DOHH2 (cell line): ENCODE measurements at regions not wholly inside any gene's neighbourhood (a gene's known extent, or its start where the extent isn't known, plus 50 kb on each side); places are given as distances from the start of the nearest gene placed in this dataset.

Experiments
- H3F3A ChIP-seq: fragments of 200-600 bp; sonication (generic), shearing (Covaris generic); 2 replicates; pipeline ENCODE4 v1.6.0; 2016; ENCODE audit warnings: antibody characterized with exemption, mild to moderate bottlenecking; ENCODE audit not compliant: control insufficient read depth, insufficient read depth
- H3K27ac ChIP-seq: fragments of 200-600 bp; sonication (generic); 2 replicates; pipeline ENCODE4 v1.5.1; 2014; ENCODE audit warnings: low read depth, mild to moderate bottlenecking, low read length, moderate library complexity
- H3K27me3 ChIP-seq: fragments of 200-600 bp; sonication (generic); 2 replicates; pipeline ENCODE4 v1.6.1; 2014; ENCODE audit warnings: mild to moderate bottlenecking, low read length, mixed read lengths; ENCODE audit not compliant: control insufficient read depth
- H3K36me3 ChIP-seq: fragments of 200-600 bp; sonication (generic); 2 replicates; pipeline ENCODE4 v1.6.1; 2014; ENCODE audit warnings: mild to moderate bottlenecking, low read length, moderate library complexity, mixed read lengths; ENCODE audit not compliant: control insufficient read depth
- H3K4me1 ChIP-seq: fragments of 200-600 bp; sonication (generic); 2 replicates; pipeline ENCODE4 v1.6.1; 2014; ENCODE audit warnings: mild to moderate bottlenecking, low read length, mixed read lengths; ENCODE audit not compliant: control insufficient read depth
- H3K4me2 ChIP-seq: fragments of 200-600 bp; sonication (generic); 2 replicates; pipeline ENCODE4 v1.6.0; 2014; ENCODE audit warnings: mild to moderate bottlenecking, low read length, moderate library complexity
- H3K4me3 ChIP-seq: fragments of 200-600 bp; sonication (generic); 2 replicates; pipeline ENCODE4 v1.5.1; 2014; ENCODE audit warnings: mild to moderate bottlenecking, low read length, mixed read lengths
- H3K79me2 ChIP-seq: fragments of 200-600 bp; sonication (generic); 2 replicates; pipeline ENCODE4 v1.6.1; 2014; ENCODE audit warnings: mild to moderate bottlenecking, low read length, mixed read lengths; ENCODE audit not compliant: control insufficient read depth
- H3K9me2 ChIP-seq: fragments of 200-600 bp; sonication (generic); replicated peaks from 2 replicates; pipeline ENCODE4 v1.6.1; 2014; ENCODE audit warnings: mild to moderate bottlenecking, low read length, mixed read lengths; ENCODE audit not compliant: control insufficient read depth
- H3K9me3 ChIP-seq: fragments of 200-600 bp; sonication (generic); 2 replicates; pipeline ENCODE4 v1.6.1; 2014; ENCODE audit warnings: antibody characterized with exemption, low read length, mixed read lengths; ENCODE audit not compliant: control insufficient read depth, insufficient read depth
- H4K20me1 ChIP-seq: fragments of 200-600 bp; sonication (generic); 2 replicates; pipeline ENCODE4 v1.6.0; 2014; ENCODE audit warnings: low read depth, mild to moderate bottlenecking, antibody characterized with exemption, low read length, moderate library complexity; ENCODE audit not compliant: control insufficient read depth, insufficient read depth
- CTCF ChIP-seq: fragments of 200-600 bp; sonication (generic); IDR thresholded peaks from one replicate; pipeline ENCODE4 v1.5.1; 2014; ENCODE audit warnings: antibody characterized with exemption, mild to moderate bottlenecking, low read depth, low read length; ENCODE audit not compliant: poor library complexity, severe bottlenecking
- EZH2phosphoT487 ChIP-seq: fragments of 200-600 bp; sonication (generic); IDR thresholded peaks from 2 replicates; pipeline ENCODE4 v1.6.1; 2017; ENCODE audit warnings: borderline replicate concordance, mild to moderate bottlenecking, antibody characterized with exemption, low read length, moderate library complexity, mixed read lengths

GRCh38 chr11:35078470-35078735 is 60.6 kb upstream of the CD44 start:
- Histone ChIP-seq H3K79me2 (no peaks in the 10 kb centered on the region), H3K9me3 (no peaks in the 10 kb centered on the region), H3K27ac (peak overlapping the region; percentile 45), H4K20me1 (no peaks in the 10 kb centered on the region), H3K4me1 (peaks cover 39% of the 10 kb centered on the region), H3K4me2 (peak overlapping the region; percentile 72), H3K4me3 (peak overlapping the region; percentile 53), H3K36me3 (no peaks in the 10 kb centered on the region), H3K9me2 (no peaks in the 10 kb centered on the region), H3F3A (no peaks in the 10 kb centered on the region), H3K27me3 (no peaks in the 10 kb centered on the region)
- no peak for TF ChIP-seq EZH2phosphoT487
- no peak for TF ChIP-seq CTCF

GRCh38 chr11:35079611-35080010 is 59.4 kb upstream of the CD44 start:
- Histone ChIP-seq H4K20me1 (no peaks in the 10 kb centered on the region), H3K27me3 (no peaks in the 10 kb centered on the region), H3K79me2 (no peaks in the 10 kb centered on the region), H3K36me3 (no peaks in the 10 kb centered on the region), H3K9me2 (no peaks in the 10 kb centered on the region), H3K4me2 (no peak overlapping the region), H3K4me1 (peaks cover 40% of the 10 kb centered on the region), H3K4me3 (no peak overlapping the region), H3F3A (no peaks in the 10 kb centered on the region), H3K9me3 (no peaks in the 10 kb centered on the region), H3K27ac (no peak overlapping the region)
- TF ChIP-seq EZH2phosphoT487, result no peak
- TF ChIP-seq CTCF, result no peak

GRCh38 chr11:35082321-35083180 is 56.4 kb upstream of the CD44 start:
- TF ChIP-seq CTCF (no peak), EZH2phosphoT487 (no peak)
- Histone ChIP-seq H3K27ac (no peak overlapping the region), H3K4me2 (peak overlapping the region; percentile 2; the same call in 1 of the 2 replicates), H3K9me2 (no peaks in the 10 kb centered on the region), H3K4me3 (no peak overlapping the region), H4K20me1 (no peaks in the 10 kb centered on the region), H3K36me3 (no peaks in the 10 kb centered on the region), H3F3A (no peaks in the 10 kb centered on the region), H3K79me2 (no peaks in the 10 kb centered on the region), H3K9me3 (no peaks in the 10 kb centered on the region), H3K27me3 (no peaks in the 10 kb centered on the region), H3K4me1 (peaks cover 33% of the 10 kb centered on the region)

- Histone ChIP-seq H3K4me1 (peaks cover 33% of the 10 kb centered on the region), H3K79me2 (no peaks in the 10 kb centered on the region), H3K4me3 (no peak overlapping the region), H3K9me2 (no peaks in the 10 kb centered on the region), H3K9me3 (no peaks in the 10 kb centered on the region), H3F3A (no peaks in the 10 kb centered on the region), H3K36me3 (no peaks in the 10 kb centered on the region), H4K20me1 (no peaks in the 10 kb centered on the region), H3K4me2 (no peak overlapping the region), H3K27me3 (no peaks in the 10 kb centered on the region), H3K27ac (no peak overlapping the region)
- TF ChIP-seq CTCF (no peak), EZH2phosphoT487 (no peak)
Measured at GRCh38 chr11:35083181-35083430, 55.9 kb upstream of the CD44 start.
